ENCODE measurements at regions not wholly inside any gene's neighbourhood (a gene's known extent, or its start where the extent isn't known, plus 50 kb on each side); places are given as distances from the start of the nearest gene placed in this dataset.
"Not testable (repeated sequence)": the region's sequence is repeated elsewhere in the genome, so short reads cannot be mapped to it uniquely, and the experiment has no call there.

GRCh38 chr11:71170624-71171423 lies 81.6 kb downstream of the SHANK2 start:
- Histone ChIP-seq H2AFZ (ENCODE audit: low read depth, low read length) (no peak overlapping the region), H3K4me3 (ENCODE audit: low read depth in 1 of 2, low read length in 2 of 2) (no peak overlapping the region)
- ATAC-seq (ENCODE audit: insufficient read depth, low read depth): no peak

GRCh38 chr11:71169313-71169712 lies 83.1 kb downstream of the SHANK2 start:
- ATAC-seq (ENCODE audit: insufficient read depth, low read depth): no peak
- H3K9ac ChIP-seq (ENCODE audit: low read depth, low read length): no peak overlapping the region
- no peaks in the 10 kb centered on the region for H4K20me1 ChIP-seq (ENCODE audit: insufficient read depth, low read length)
- no peaks in the 10 kb centered on the region for H3K27me3 ChIP-seq (ENCODE audit: insufficient read depth, low read length, poor library complexity)
- no peaks in the 10 kb centered on the region for H3K36me3 ChIP-seq (ENCODE audit: insufficient read depth, low read length)
- no peak for DNase-seq
- H3K9me3 ChIP-seq (ENCODE audit: insufficient read depth, low read length, severe bottlenecking): no peaks in the 10 kb centered on the region
- no peak overlapping the region for H3K4me2 ChIP-seq (ENCODE audit: insufficient read depth, low read length)
- no peaks in the 10 kb centered on the region for H3K4me1 ChIP-seq (ENCODE audit: insufficient read depth, low read length)
- H3K79me2 ChIP-seq (ENCODE audit: insufficient read depth, low read length): no peaks in the 10 kb centered on the region
- H2AFZ ChIP-seq (ENCODE audit: low read depth, low read length): no peak overlapping the region
- TF ChIP-seq CTCF (IDR thresholded peaks at IDR 0.05; ENCODE audit: borderline replicate concordance, extremely low read depth, low read length, poor library complexity, severe bottlenecking) (no peak), EZH2 (IDR thresholded peaks at IDR 0.05; ENCODE audit: borderline replicate concordance, low read depth, low read length, severe bottlenecking) (no peak)
- H3K4me3 ChIP-seq (ENCODE audit: low read depth in 1 of 2, low read length in 2 of 2): no peak overlapping the region
- no peak overlapping the region for H3K27ac ChIP-seq (ENCODE audit: low read length)

More at GRCh38 chr11:71170624-71171423, 81.6 kb downstream of the SHANK2 start:
- Histone ChIP-seq H4K20me1 (ENCODE audit: insufficient read depth, low read length) (no peaks in the 10 kb centered on the region), H3K27ac (ENCODE audit: low read length) (no peak overlapping the region), H3K9ac (ENCODE audit: low read depth, low read length) (no peak overlapping the region), H3K27me3 (ENCODE audit: insufficient read depth, low read length, poor library complexity) (no peaks in the 10 kb centered on the region), H3K4me2 (ENCODE audit: insufficient read depth, low read length) (no peak overlapping the region), H3K36me3 (ENCODE audit: insufficient read depth, low read length) (no peaks in the 10 kb centered on the region), H3K79me2 (ENCODE audit: insufficient read depth, low read length) (no peaks in the 10 kb centered on the region), H3K9me3 (ENCODE audit: insufficient read depth, low read length, severe bottlenecking) (no peaks in the 10 kb centered on the region), H3K4me1 (ENCODE audit: insufficient read depth, low read length) (no peaks in the 10 kb centered on the region)
- TF ChIP-seq EZH2 (IDR thresholded peaks at IDR 0.05; ENCODE audit: borderline replicate concordance, low read depth, low read length, severe bottlenecking) (no peak), CTCF (IDR thresholded peaks at IDR 0.05; ENCODE audit: borderline replicate concordance, extremely low read depth, low read length, poor library complexity, severe bottlenecking) (no peak)
- no peak for DNase-seq

- not testable (repeated sequence) for H2AFZ ChIP-seq (ENCODE audit: low read depth, low read length); H3K27ac ChIP-seq (ENCODE audit: low read length); H3K9me3 ChIP-seq (ENCODE audit: insufficient read depth, low read length, severe bottlenecking); H3K36me3 ChIP-seq (ENCODE audit: insufficient read depth, low read length); ATAC-seq (ENCODE audit: insufficient read depth, low read depth); H3K9ac ChIP-seq (ENCODE audit: low read depth, low read length); H3K4me2 ChIP-seq (ENCODE audit: insufficient read depth, low read length); H3K27me3 ChIP-seq (ENCODE audit: insufficient read depth, low read length, poor library complexity); H3K4me3 ChIP-seq (ENCODE audit: low read depth in 1 of 2, low read length in 2 of 2); H3K4me1 ChIP-seq (ENCODE audit: insufficient read depth, low read length); H4K20me1 ChIP-seq (ENCODE audit: insufficient read depth, low read length); H3K79me2 ChIP-seq (ENCODE audit: insufficient read depth, low read length); DNase-seq
Measured at GRCh38 chr11:71167814-71168213, 84.6 kb downstream of the SHANK2 start.

- Histone ChIP-seq H3K4me2 (ENCODE audit: insufficient read depth, low read length) (no peak overlapping the region), H3K9ac (ENCODE audit: low read depth, low read length) (no peak overlapping the region), H3K36me3 (ENCODE audit: insufficient read depth, low read length) (no peaks in the 10 kb centered on the region), H3K27me3 (ENCODE audit: insufficient read depth, low read length, poor library complexity) (no peaks in the 10 kb centered on the region), H3K4me1 (ENCODE audit: insufficient read depth, low read length) (no peaks in the 10 kb centered on the region), H3K4me3 (ENCODE audit: low read depth in 1 of 2, low read length in 2 of 2) (no peak overlapping the region), H3K9me3 (ENCODE audit: insufficient read depth, low read length, severe bottlenecking) (no peaks in the 10 kb centered on the region), H3K79me2 (ENCODE audit: insufficient read depth, low read length) (no peaks in the 10 kb centered on the region), H2AFZ (ENCODE audit: low read depth, low read length) (no peak overlapping the region), H4K20me1 (ENCODE audit: insufficient read depth, low read length) (no peaks in the 10 kb centered on the region), H3K27ac (ENCODE audit: low read length) (no peak overlapping the region)
- no peak for ATAC-seq (ENCODE audit: insufficient read depth, low read depth)
- no peak for DNase-seq
- TF ChIP-seq EZH2 (IDR thresholded peaks at IDR 0.05; ENCODE audit: borderline replicate concordance, low read depth, low read length, severe bottlenecking) (no peak), CTCF (IDR thresholded peaks at IDR 0.05; ENCODE audit: borderline replicate concordance, extremely low read depth, low read length, poor library complexity, severe bottlenecking) (no peak)
Measured at GRCh38 chr11:71165771-71166170, 86.6 kb downstream of the SHANK2 start.

Data from DND-41 (cell line).